H7 (cell line): ENCODE measurements at regions not wholly inside any gene's neighbourhood (a gene's known extent, or its start where the extent isn't known, plus 50 kb on each side); places are given as distances from the start of the nearest gene placed in this dataset.
"Not testable (repeated sequence)": the region's sequence is repeated elsewhere in the genome, so short reads cannot be mapped to it uniquely, and the experiment has no call there.

Source experiments
- DNase-seq: peaks from one replicate; pipeline ENCODE4 v3.0.0; 2012
- H3K27me3 ChIP-seq: 2 replicates; pipeline ENCODE4 v1.6.0; 2011; ENCODE audit warnings: mild to moderate bottlenecking, low read length; ENCODE audit not compliant: control insufficient read depth, insufficient read depth
- H3K36me3 ChIP-seq: replicated peaks from 2 replicates; pipeline ENCODE4 v1.5.1; 2011; ENCODE audit warnings: low read length; ENCODE audit not compliant: control insufficient read depth, insufficient read depth
- H3K4me3 ChIP-seq: 2 replicates; pipeline ENCODE4 v1.5.1; 2011; ENCODE audit warnings: low read depth, mild to moderate bottlenecking, control low read depth, low read length, moderate library complexity; ENCODE audit not compliant: insufficient read depth

- H3K4me3 ChIP-seq, DNase-seq, H3K27me3 ChIP-seq, H3K36me3 ChIP-seq: not testable (repeated sequence)
These were observed 119.4 kb downstream of the RAP2B start for GRCh38 chr3:153281236-153281997.

- H3K36me3 ChIP-seq = no peaks in the 10 kb centered on the region
- no peaks in the 10 kb centered on the region for H3K27me3 ChIP-seq
- H3K4me3 ChIP-seq = no peak overlapping the region
- no peak for DNase-seq
These were observed 120.3 kb downstream of the RAP2B start for GRCh38 chr3:153282355-153282754.

GRCh38 chr3:153284282-153284938 is 122.4 kb downstream of the RAP2B start:
- Histone ChIP-seq H3K36me3 (no peaks in the 10 kb centered on the region), H3K4me3 (no peak overlapping the region), H3K27me3 (no peaks in the 10 kb centered on the region)
- DNase-seq = no peak

GRCh38 chr3:153285194-153285641 is 123.2 kb downstream of the RAP2B start:
- Histone ChIP-seq H3K27me3 (no peaks in the 10 kb centered on the region), H3K4me3 (no peak overlapping the region), H3K36me3 (no peaks in the 10 kb centered on the region)
- peak; percentile 26 for DNase-seq

- Histone ChIP-seq H3K36me3 (no peaks in the 10 kb centered on the region), H3K27me3 (no peaks in the 10 kb centered on the region), H3K4me3 (no peak overlapping the region)
- no peak for DNase-seq
These were observed 124.0 kb downstream of the RAP2B start for GRCh38 chr3:153285982-153286381.

GRCh38 chr3:153287017-153287416 is 125.0 kb downstream of the RAP2B start:
- Histone ChIP-seq H3K27me3 (no peaks in the 10 kb centered on the region), H3K4me3 (no peak overlapping the region)
- DNase-seq = no peak

GRCh38 chr3:153289334-153289808 is 127.3 kb downstream of the RAP2B start:
- H3K36me3 ChIP-seq = no peaks in the 10 kb centered on the region
- no peaks in the 10 kb centered on the region for H3K27me3 ChIP-seq
- no peak overlapping the region for H3K4me3 ChIP-seq
- no peak for DNase-seq

More at GRCh38 chr3:153287017-153287416, 125.0 kb downstream of the RAP2B start:
- H3K36me3 ChIP-seq = no peaks in the 10 kb centered on the region

- no peaks in the 10 kb centered on the region for H3K27me3 ChIP-seq
- H3K4me3 ChIP-seq = no peak overlapping the region
- no peak for DNase-seq
- H3K36me3 ChIP-seq = no peaks in the 10 kb centered on the region
These were observed 128.4 kb downstream of the RAP2B start for GRCh38 chr3:153290268-153291015.

- peak; percentile 53 for DNase-seq
- H3K27me3 ChIP-seq = no peaks in the 10 kb centered on the region
These were observed 129.1 kb downstream of the RAP2B start for GRCh38 chr3:153291059-153291685.

GRCh38 chr3:153293265-153293664 is 131.2 kb downstream of the RAP2B start:
- no peaks in the 10 kb centered on the region for H3K27me3 ChIP-seq
- no peak overlapping the region for H3K4me3 ChIP-seq
- DNase-seq = no peak

More at GRCh38 chr3:153291059-153291685, 129.1 kb downstream of the RAP2B start:
- Histone ChIP-seq H3K36me3 (no peaks in the 10 kb centered on the region), H3K4me3 (no peak overlapping the region)

GRCh38 chr3:153295901-153296300 is 133.9 kb downstream of the RAP2B start:
- no peak overlapping the region for H3K4me3 ChIP-seq
- no peak for DNase-seq
- H3K27me3 ChIP-seq = no peaks in the 10 kb centered on the region
- no peaks in the 10 kb centered on the region for H3K36me3 ChIP-seq

More at GRCh38 chr3:153293265-153293664, 131.2 kb downstream of the RAP2B start:
- no peaks in the 10 kb centered on the region for H3K36me3 ChIP-seq

- Histone ChIP-seq H3K27me3 (no peaks in the 10 kb centered on the region), H3K4me3 (no peak overlapping the region), H3K36me3 (no peaks in the 10 kb centered on the region)
- no peak for DNase-seq
These were observed 143.2 kb downstream of the RAP2B start for GRCh38 chr3:153305189-153305588.

GRCh38 chr3:153311541-153311940 is 149.5 kb downstream of the RAP2B start:
- Histone ChIP-seq H3K27me3 (no peaks in the 10 kb centered on the region), H3K4me3 (no peak overlapping the region), H3K36me3 (no peaks in the 10 kb centered on the region)
- no peak for DNase-seq

GRCh38 chr3:153313302-153313965 is 151.4 kb downstream of the RAP2B start:
- no peak for DNase-seq
- H3K4me3 ChIP-seq = no peak overlapping the region

More at GRCh38 chr3:153313302-153313965, 151.4 kb downstream of the RAP2B start:
- no peaks in the 10 kb centered on the region for H3K36me3 ChIP-seq
- H3K27me3 ChIP-seq = no peaks in the 10 kb centered on the region
